ENCODE measurements at regions not wholly inside any gene's neighbourhood (a gene's known extent, or its start where the extent isn't known, plus 50 kb on each side); places are given as distances from the start of the nearest gene placed in this dataset.

- intact Hi-C loops (cut with DNase I), result no loop called here
- ATAC-seq (no peak), DNase-seq (no peak)
- WGBS, 2 donors, result 44 to 45% methylated on average over 4 of the region's 4 CpGs
- Histone ChIP-seq H3K27me3 (no peaks in the 10 kb centered on the region), H3K27ac (no peak overlapping the region), H3K4me1 (no peaks in the 10 kb centered on the region), H3K9me3 (no peaks in the 10 kb centered on the region), H3K4me3 (no peak overlapping the region), H3K36me3 (replicated peaks in 1 of 2; ENCODE audit: insufficient read depth in 1 of 2, low read depth in 2 of 2) (no peaks in the 10 kb centered on the region)
- TF ChIP-seq POLR2A (IDR thresholded peaks at IDR 0.05) (no peak), CTCF (IDR thresholded peaks at IDR 0.05) (no peak)
Measured at GRCh38 chr13:54949735-54950134, 1921.1 kb downstream of the OLFM4 start.

GRCh38 chr13:54950546-54950945, 1921.9 kb downstream of the OLFM4 start:
- TF ChIP-seq CTCF (IDR thresholded peaks at IDR 0.05), result no peak
- no peak for TF ChIP-seq POLR2A (IDR thresholded peaks at IDR 0.05)
- no peaks in the 10 kb centered on the region for H3K36me3 ChIP-seq (replicated peaks in 1 of 2; ENCODE audit: insufficient read depth in 1 of 2, low read depth in 2 of 2)
- H3K4me3 ChIP-seq, result no peak overlapping the region
- DNase-seq (no peak), ATAC-seq (no peak)
- no peaks in the 10 kb centered on the region for H3K4me1 ChIP-seq
- H3K27ac ChIP-seq, result no peak overlapping the region
- intact Hi-C loops (cut with DNase I), result no loop called here
- no peaks in the 10 kb centered on the region for H3K9me3 ChIP-seq
- H3K27me3 ChIP-seq, result no peaks in the 10 kb centered on the region
- 42 to 67% methylated on average over 1 of the region's 1 CpG for WGBS, 2 donors

GRCh38 chr13:54953786-54954185, 1925.2 kb downstream of the OLFM4 start:
- 45 to 63% methylated on average over 1 of the region's 1 CpG for WGBS, 2 donors
- no peaks in the 10 kb centered on the region for H3K4me1 ChIP-seq
- intact Hi-C loops (cut with DNase I), result no loop called here
- H3K4me3 ChIP-seq, result no peak overlapping the region
- no peak overlapping the region for H3K27ac ChIP-seq
- no peak for DNase-seq
- no peak for ATAC-seq
- TF ChIP-seq CTCF (IDR thresholded peaks at IDR 0.05) (no peak), POLR2A (IDR thresholded peaks at IDR 0.05) (no peak)
- H3K27me3 ChIP-seq, result no peaks in the 10 kb centered on the region
- H3K9me3 ChIP-seq, result no peaks in the 10 kb centered on the region
- no peaks in the 10 kb centered on the region for H3K36me3 ChIP-seq (replicated peaks in 1 of 2; ENCODE audit: insufficient read depth in 1 of 2, low read depth in 2 of 2)

- Histone ChIP-seq H3K27me3 (no peaks in the 10 kb centered on the region), H3K27ac (no peak overlapping the region), H3K36me3 (replicated peaks in 1 of 2; ENCODE audit: insufficient read depth in 1 of 2, low read depth in 2 of 2) (no peaks in the 10 kb centered on the region), H3K4me3 (no peak overlapping the region), H3K4me1 (no peaks in the 10 kb centered on the region), H3K9me3 (no peaks in the 10 kb centered on the region)
- WGBS, 2 donors, result 84 to 86% methylated on average over 12 of the region's 12 CpGs
- no peak for ATAC-seq
- intact Hi-C loops (cut with DNase I), result no loop called here
- no peak for TF ChIP-seq POLR2A (IDR thresholded peaks at IDR 0.05)
- TF ChIP-seq CTCF (IDR thresholded peaks at IDR 0.05), result no peak
- no peak for DNase-seq
Measured at GRCh38 chr13:54958781-54959180, 1930.2 kb downstream of the OLFM4 start.

- H3K4me1 ChIP-seq, result no peaks in the 10 kb centered on the region
- no peaks in the 10 kb centered on the region for H3K27me3 ChIP-seq
- 48 to 54% methylated on average over 2 of the region's 2 CpGs for WGBS, 2 donors
- no peak for TF ChIP-seq POLR2A (IDR thresholded peaks at IDR 0.05)
- no peak for TF ChIP-seq CTCF (IDR thresholded peaks at IDR 0.05)
- intact Hi-C loops (cut with DNase I), result no loop called here
- DNase-seq (no peak), ATAC-seq (no peak)
- H3K9me3 ChIP-seq, result no peaks in the 10 kb centered on the region
- no peak overlapping the region for H3K4me3 ChIP-seq
- no peak overlapping the region for H3K27ac ChIP-seq
- no peaks in the 10 kb centered on the region for H3K36me3 ChIP-seq (replicated peaks in 1 of 2; ENCODE audit: insufficient read depth in 1 of 2, low read depth in 2 of 2)
Measured at GRCh38 chr13:54965881-54966280, 1937.3 kb downstream of the OLFM4 start.
